ENCODE measurements at regions not wholly inside any gene's neighbourhood (a gene's known extent, or its start where the extent isn't known, plus 50 kb on each side); places are given as distances from the start of the nearest gene placed in this dataset.
"Not testable (repeated sequence)": the region's sequence is repeated elsewhere in the genome, so short reads cannot be mapped to it uniquely, and the experiment has no call there.

DNA sequence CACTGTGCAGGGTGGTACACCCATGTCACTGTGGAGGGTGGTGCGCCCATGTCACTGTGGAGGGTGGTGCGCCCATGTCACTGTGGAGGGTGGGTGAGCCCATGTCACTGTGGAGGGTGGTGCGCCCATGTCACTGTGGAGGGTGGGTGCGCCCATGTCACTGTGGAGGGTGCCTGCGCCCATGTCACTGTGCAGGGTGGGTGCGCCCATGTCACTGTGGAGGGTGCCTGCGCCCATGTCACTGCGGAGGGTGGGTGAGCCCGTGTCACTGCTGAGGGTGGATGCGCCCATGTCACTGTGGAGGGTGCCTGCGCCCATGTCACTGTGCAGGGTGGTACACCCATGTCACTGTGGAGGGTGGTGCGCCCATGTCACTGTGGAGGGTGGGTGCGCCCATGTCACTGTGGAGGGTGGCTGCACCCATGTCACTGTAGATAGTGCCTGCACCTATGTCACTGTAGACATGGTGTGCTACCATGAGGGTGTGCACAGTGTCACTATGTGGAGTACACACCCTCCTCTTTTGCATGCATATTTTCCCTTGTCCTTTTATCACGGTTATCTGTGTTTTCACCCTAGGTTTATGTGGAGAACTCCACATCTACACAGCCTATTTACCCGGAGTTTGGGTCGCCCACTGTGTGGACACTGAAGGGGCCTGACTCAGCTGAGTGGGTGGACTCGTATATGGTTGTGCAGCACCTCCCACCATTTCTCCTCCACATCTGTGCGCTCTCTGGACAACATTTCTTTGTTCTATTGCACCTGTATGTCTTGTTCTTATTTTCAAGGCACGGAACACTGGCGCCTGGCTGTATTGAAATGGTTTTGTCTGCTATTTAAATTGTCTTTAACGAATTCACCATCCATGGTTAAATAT, 222.4 kb downstream of the ERMARD start:
- not testable (repeated sequence) for DNase-seq

DNA sequence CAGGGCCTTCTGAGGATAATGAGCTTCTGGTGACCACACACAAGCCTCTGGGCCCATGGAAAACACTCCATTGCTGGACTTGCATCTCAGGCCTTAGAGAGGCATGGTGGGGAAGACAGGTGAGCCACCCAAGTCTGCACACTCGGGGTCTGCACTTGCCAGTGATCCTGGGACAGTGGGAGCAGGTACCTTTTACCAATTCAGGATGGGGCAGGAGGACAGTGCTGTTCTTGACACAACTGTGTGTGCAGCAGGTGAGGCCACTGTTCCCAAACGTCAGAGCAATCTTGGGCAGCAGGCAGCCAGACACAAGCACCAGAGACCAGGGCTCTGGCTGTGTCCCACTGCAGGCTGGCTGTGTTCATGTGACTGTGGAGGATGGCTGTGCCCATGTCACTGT, 221.3 kb downstream of the ERMARD start:
- DNase-seq = no peak

DNA sequence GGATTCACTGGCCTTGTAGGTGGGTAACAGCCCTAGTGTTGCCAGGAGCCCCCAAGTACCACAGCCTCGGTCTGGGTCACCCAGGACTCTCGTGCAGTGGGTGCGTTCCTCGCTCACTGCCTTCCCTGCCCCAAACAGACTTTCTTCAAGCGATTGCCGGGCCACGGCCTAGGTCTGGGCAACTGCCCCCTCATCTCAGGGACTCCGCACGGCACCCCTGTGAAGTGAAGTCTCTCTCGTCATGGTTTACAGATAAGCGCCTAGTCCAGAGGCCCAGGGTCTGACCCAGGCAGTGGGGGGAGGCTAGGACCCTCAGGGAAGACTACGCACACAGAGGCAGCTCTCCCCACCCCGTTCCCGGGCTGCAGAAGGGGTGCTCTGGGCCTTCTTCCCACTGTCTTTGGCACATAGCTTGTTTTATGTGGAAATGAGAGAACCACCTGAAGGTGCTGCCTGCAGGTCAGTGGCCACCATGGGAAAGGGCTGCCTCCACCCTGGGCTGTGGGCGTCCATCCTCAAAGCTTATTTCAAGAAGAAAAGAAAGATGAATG, 220.8 kb downstream of the ERMARD start:
- DNase-seq = no peak

DNA sequence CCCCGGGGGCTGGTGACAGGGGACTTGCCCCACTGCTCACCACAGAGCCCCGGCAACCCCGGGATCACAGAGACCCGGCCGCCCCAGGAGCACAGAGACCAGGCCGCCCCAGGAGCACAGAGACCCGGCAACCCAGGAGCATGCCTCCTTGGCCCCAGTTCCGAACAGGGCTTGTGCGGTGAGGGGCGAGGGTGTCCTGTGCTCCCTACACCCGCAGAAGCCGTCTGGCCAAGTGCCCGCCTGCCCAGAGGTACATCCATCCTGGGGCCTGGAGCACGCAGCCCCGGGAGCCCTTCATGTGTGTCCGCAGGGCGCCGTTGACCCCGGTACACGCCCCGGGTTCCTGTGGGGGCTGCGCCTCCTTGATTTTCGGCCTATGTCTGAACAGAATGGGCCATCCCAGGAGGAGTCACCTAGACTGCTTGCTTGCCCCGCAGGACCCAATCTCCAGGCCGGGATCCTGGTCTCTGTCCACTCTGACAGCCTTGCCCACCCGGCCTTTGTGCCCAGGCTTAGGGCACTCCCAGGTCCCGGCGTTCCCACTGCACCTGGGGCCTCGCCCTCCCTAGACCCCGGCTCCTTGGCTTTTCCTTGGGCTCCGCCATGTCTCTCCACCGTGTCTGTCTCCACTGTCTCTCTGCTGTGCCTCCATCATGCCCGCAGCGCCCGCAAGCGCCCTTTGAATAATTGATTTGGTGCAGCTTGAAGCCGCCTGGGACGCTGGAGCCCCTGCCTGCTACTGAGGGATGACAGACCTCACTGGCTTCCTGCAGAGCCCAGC, 219.8 kb downstream of the ERMARD start:
- DNase-seq = no peak

DNA sequence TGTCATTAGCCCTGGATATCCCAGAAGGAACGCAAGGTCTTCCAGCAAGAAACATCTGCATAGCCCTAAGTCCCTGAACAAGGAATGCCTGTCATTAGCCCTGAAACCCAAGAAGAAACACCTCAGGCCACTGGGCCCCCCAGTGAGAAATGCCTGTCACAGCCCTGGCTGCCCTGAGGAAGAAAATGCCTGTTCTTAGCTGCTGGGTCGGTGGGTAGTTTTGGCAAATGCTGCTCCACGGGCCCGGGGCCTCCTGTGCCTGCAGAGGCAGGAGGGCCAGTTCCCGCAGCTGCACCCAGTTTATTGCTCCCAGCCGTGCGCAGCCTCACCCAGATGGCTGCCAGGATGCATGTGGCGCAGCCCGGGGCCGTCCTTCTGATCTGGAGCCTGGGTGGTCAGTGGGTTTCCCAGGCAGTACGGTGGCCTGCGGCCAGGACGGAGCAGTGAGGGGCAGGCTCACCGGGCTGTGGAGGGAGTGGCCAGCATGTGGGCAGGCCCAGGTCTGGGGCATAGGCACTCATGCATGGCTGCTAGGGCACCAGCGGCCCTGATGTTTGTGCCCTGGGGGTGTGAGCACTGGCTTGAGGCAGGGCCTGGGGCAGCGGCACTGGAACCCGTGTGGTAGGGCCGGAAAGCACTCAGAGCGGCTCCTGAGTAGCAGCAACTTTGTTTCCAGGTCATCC, 219.0 kb downstream of the ERMARD start:
- no peak for DNase-seq

DNA sequence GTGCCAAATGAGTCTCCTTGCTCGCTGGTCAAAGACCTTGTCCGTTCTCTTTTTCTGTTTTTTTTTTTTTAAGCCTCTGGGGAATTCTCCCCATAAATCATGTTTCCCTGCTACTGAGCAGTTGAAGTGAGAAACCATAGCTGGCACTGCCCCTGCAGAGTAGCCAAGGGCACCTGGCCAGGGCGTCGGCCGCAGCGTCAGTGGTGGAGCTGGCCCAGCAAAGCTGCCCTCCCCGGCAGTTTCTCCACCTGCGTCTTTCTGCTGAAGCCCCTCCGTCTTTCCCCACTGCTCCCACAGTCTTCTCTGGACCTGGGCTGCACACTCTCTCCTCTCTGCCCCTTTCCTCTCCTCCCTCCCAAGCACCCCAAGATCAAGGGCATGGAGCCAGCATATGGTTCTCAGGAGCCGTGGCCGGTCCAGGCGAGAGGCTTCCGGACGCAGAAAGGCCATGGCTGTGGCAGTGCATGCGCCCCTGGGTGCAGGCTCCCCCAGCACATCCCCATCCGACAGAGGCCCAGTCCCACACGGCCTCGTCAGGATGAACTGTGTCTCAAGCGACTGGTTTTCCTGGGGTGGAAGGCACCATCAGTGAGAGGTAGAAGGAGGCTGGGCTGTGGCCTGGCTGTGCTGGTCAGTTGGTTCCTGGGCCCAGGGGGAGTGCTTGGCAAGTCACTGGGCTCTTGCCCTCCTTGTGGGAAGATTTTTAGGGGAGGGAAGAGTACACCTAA, 218.1 kb downstream of the ERMARD start:
- DNase-seq = no peak

DNA sequence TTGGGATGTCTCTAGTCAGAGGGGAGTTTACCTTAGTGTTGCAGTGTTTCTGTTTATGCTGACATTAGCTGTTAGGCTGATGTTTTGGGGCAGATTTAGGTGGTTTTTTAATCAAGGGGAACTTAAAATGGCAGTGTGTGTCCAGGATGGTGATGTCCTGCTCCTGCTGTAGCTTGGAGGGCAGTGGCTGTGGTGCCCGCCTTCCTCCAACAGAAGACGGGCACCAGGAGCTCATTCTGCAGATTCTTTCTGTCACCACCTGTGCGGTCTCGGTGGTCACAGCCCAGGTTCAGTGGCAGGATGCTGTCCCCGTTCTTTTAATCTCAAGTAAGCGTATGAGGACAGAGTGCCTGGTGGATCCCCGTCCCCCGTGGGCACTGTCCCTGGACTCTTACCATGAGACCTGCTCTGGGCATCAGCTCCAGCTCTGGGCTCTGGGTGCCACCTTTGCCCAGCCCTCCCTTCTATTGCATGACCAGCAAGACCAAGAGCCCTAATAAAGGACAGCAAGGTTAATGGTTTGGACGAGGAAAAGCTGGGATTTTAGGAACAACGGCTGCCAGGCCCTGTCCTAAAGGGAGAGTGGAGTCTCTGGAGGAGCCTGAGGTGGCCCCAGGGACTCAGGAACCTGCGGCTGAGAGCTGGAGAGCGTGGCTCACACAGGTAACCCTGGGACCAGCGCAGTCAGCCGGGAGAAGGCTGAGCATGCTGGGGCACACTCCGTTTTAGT, 217.3 kb downstream of the ERMARD start:
- DNase-seq = no peak

DNA sequence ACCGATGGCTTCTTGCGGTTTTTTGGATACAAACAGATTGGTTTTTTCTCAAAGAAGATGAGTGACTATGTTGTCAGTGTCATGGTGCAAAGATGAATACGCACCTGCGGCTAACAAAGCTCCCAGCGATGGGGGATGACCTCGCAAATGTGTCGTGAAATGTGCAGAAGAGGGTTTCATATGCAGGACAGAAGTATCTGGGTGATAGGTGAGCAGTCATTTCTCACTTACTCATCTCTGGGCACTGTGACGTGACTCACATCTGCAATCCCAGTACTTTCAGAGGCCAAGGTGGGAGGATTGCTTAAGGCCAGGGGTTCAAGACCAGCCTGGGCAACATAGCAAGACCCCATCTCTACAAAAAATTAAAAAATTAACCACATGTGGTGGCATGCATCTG, 216.3 kb downstream of the ERMARD start:
- DNase-seq = no peak

DNA sequence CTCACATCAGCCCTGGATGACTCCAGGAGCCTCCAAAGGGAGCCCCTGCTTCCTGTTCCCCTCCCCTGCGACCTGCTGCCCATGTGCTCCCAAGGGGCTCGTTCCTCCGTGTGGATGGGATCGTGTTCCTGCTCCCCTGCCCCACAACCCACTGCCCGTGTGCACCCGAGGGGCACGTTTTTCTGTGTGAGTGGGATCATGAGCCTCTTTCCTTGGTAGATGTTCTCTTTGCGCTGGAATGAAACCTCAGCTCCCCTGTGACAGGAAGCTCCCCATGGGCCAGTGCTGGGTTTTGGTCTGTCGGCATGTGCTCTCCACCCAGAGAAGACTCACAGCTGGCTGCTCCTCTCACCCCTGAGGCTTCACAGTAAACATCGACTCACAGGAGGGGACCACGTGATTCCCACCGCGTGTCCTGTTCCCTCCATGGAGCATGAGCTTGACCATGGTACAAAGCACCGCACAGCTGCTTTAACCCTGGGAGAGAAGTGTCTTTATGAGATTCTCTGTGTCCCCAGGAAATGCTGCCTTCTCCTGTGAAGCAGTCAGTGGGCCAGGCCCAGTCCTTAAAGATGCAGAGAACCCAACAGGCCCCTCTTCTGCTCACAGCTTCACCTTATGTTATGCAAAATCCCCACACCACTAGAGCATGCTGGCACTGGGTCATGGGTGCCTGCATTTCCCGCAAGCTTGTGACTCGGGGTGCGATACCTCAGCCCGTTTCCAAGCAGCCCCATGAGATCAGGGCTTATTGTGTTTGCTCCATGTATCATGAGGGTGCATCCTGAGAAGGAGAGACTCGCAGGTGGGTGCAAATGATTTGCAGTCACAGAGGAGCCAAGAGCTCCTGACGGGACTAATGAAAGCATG, 215.1 kb downstream of the ERMARD start:
- DNase-seq = no peak

DNA sequence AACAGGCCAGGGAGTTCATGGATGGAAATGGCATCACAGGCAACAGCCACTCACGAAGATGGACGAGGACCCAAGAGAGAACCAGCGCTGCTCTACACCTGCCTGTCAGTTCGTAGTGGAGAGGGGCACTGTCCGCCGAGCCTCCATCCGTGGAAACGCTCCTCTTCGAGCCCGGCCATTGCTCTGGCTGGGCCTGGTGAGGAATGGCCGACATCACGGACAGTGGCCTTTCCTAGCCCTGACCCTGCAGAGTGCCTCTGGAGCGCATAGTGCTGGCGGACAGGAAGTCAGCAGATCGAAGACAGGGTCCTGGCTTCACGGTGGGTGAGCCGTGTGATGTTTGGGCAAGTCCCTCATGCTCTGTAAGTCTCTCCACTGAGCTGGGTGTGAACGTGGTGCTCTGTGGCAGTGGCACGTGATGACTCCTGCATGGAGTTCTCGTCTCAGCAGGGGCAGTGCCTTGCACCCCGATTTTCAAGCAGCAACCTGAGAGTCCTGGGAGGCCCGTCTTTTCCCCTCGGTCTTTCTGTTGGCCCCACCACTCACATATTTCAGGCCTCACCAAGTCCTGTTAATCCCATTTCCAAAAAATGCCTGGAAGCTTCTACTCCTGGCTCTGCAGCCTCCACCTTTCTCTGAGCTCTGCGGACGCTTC, 214.4 kb downstream of the ERMARD start:
- no peak for DNase-seq

DNA sequence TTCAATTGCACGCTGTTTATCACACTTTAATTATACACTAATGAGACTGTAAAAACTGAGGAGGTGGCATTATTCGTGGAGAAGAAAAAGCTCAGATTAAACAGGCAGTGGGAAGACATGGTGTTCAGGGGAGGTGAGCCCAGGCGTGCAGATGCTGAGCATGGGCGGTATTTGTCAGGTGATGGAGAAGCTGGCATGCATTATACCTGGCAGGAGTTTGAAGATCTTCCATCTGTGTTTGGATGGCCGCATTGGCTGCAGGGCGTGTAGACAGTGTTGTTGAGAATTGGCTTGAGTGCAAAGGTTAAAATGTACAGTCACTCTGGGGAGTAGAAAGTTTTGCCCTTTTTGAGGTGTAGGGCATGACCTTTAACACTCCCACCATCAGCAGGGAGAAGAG, 213.8 kb downstream of the ERMARD start:
- no peak for DNase-seq

DNA sequence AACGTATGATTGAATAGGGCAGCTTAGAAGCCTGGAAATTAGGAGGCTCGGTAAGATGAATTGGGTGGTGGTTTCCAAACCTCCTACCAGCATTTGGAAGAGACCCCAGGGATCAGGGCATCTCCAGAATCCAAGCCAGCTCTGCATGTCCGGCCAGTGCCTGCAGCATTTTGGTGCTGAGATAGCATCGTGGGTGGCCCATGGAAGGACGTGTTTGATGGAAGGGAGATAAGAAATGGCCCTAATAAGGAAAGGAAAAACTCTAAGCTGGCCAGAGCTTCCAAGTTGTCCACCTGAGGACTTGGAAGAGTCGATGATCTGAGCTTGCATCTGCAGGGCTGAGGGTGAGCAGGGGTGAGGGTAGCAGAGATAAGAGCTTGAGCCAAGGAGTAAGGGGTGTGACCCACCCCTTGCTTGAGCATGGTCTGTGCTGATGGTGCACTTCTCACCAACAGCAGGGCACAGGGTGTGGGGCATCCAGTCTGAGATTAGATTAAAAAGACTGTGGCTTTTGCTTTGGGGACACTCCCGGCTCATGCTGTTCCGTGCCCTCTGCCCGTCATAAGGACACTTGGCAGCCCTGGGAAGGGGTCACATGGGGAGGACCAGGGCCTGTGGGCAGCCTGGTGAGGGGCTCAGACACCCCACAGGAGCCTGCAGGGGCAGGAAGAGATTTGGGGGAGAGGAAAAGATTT, 213.2 kb downstream of the ERMARD start:
- DNase-seq = no peak

DNA sequence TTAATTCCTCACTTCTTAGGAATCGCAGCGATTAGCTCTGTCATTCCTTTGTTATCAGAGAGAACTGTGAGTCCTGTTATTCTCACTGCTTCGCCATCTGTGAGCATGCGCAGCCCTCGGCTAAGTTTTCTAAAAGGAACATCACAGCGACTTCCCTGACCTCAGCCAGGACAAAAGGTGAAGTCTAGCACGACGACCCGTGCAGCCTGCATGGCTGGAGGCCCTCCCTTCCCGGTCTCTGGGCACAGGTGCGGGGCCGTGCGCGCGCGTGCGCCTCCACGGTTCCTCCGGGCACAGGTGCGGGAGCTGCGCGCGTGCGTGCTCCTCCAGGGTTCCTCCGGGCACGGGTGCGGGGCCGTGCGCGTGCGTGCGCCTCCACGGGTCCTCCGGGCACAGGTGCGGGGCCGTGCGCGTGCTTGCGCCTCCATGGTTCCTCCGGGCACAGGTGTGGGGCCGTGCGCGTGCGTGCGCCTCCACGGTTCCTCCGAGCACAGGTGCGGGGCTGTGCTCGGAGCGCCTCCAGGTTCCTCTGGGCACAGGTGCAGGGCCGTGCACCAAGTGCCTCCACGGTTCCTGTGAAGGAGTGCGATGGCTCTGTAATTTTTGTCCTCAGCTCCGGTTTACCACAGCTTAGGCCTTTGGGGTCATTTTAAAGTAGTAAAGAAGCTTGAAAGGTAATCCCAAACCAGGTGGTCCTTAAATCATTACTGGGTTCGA, 212.3 kb downstream of the ERMARD start:
- no peak for DNase-seq

DNA sequence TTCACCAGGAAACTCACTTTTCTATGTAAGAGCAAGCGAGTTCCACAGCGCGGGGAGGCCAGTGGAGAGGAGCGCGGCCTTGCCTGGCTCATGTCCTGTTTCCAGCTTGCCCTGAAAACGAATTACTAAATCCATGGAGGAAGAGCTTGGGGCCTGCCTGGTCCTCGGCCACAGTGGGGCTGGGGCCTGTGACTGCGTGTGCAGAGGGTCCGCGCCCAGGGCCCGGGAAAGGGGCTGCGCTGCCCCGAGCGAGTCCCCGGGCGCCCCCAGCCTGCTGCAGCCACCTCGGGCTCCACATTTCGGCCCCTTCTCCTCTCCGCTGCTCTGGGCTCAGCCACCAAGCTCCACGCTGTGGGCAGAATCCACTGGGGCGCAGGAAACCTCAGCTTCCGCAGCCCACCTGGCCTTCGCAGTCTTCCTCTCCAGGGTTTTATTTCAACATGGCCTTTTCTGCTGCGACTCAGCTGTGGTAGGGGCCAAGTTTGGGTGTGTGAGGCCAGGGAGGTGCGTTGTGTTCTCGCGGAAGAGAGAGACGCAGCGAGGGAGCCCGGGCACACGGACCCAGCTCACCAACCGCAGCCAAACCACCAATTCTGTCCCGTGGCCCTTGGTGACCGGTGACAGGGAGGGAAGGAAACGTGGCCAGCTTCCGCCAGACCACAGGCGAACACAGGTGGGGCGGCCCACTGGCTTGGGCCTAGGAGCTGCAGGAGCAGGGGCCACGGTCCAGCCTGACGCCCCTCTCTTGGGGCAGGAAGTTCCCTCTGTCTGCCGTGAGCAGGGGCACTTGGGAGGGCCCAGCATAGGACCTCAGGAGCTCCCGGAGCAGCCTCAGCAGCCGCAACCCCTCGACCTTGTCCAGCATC, 211.4 kb downstream of the ERMARD start:
- no peak for DNase-seq

DNA sequence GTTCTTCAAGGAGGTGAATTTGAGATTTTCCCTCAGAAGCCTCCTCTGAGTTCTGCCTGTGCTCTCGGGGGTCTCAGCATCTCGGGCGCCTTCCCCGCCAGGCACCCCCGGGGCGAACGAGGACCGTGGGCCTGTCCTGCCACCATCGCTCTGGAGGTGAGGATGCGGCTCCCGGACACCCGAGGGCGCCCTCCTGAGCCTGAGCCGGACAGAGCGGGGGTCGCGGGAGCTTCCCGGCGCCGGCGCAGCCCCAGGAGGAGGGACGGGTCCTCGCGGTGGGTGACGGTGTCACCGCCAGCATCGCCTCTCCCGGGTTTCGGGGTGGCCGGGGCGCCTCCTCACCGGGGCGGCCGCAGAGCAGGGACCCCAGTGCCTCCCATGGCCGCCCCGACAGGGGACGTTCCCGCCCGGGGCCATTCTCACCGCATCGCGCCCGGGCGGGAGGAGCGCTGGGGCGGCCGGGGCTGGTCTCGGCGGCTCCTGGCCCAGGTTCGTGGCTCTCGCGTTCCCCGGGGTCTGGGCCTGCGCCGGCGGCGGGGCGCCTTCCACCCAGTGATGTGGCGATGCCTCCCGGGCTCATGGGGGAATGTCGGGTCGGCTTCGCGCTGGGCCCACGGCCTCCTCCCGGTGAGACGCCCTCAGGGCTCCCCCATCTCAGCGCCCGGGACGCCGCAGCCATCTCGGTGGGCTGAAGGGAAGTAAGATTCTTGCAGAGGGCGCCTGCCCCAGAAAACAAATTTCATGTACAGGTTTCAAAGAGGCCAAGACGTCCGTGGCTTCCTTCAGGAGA, 210.5 kb downstream of the ERMARD start:
- no peak for DNase-seq

DNA sequence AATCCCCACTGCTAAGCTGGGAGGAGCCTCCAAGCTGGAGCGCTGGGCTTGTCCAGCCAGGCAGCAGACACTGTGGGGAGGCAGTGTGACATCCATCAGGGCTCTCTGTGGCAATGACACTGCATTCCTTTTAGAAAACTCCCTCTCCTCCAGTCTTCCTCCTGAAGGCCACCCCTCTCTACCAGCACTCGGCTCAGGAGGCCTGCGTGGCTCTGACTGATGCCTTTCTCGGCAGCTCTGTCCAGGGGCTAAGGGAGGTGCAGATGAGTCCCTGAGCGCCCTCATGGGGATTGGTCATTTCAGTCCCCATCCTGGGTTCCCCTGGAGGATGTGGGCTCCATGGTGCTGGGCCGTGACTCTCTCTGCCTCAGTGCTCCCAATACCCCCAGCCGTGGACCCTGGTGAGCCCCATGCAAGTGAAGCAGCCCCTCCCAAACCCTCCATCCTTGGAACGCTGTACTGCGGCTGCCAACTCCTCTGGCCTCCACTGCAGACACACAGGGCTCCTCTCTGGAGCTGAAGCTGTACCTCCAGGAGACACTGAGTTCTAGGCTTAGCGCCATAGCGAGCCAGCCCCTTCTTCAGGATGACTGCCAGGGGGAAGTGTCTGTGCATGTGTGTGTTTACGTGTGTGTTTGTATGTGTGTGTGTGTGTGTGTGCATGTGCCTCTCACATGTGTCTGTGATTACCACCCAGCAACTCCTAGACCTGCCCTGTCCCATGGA, 209.6 kb downstream of the ERMARD start:
- DNase-seq = no peak
